Adrenal gland (tissue), 5 donors: ENCODE measurements at regions not wholly inside any gene's neighbourhood (a gene's known extent, or its start where the extent isn't known, plus 50 kb on each side); places are given as distances from the start of the nearest gene placed in this dataset.

Experiments used
- POLR2A ChIP-seq, 2 donors: fragments of 450-650 bp; IDR thresholded peaks; one replicate each; pipeline ENCODE4 v1.6.1; 2017; ENCODE audit warnings: antibody characterized with exemption in 2 of 2, mild to moderate bottlenecking in 2 of 2, moderate library complexity in 1 of 2
- TF ChIP-seq, protein P1 (sequence below), 6 experiments: fragments of 450-650 bp in 4 of 6; fragments of 200-600 bp in 2 of 6; sonication (generic) in 1 of 6; IDR thresholded peaks; 1 replicate in 5 of 6; 2 replicates in 1 of 6; pipeline versions ENCODE4 v1.5.1 to v1.8.0; 2016 to 2021; ENCODE audit warnings: antibody characterized with exemption in 6 of 6, mild to moderate bottlenecking in 2 of 6, moderate library complexity in 1 of 6
- donor health status: DM: no; HTN: no; CAD: no.

DNA sequence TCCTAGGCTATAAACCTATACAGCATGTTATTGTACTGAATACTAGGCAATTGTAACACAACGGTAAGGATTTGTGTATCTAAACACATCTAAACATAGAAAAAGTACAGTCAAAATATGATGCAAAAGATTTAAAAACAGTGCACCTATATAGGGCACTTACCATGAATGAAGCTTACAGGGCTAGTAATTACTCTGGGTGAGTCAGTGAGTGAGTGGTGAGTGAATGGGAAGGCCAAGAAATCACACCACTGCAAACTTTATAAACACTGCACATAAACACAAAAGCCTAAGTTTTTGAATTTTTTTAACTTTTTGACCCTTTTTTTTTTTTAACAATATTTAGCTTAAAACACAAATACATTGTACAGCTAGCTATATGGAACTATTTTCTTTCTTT, 204.7 kb upstream of the CTNNB1 start:
- TF ChIP-seq, protein P1, sequence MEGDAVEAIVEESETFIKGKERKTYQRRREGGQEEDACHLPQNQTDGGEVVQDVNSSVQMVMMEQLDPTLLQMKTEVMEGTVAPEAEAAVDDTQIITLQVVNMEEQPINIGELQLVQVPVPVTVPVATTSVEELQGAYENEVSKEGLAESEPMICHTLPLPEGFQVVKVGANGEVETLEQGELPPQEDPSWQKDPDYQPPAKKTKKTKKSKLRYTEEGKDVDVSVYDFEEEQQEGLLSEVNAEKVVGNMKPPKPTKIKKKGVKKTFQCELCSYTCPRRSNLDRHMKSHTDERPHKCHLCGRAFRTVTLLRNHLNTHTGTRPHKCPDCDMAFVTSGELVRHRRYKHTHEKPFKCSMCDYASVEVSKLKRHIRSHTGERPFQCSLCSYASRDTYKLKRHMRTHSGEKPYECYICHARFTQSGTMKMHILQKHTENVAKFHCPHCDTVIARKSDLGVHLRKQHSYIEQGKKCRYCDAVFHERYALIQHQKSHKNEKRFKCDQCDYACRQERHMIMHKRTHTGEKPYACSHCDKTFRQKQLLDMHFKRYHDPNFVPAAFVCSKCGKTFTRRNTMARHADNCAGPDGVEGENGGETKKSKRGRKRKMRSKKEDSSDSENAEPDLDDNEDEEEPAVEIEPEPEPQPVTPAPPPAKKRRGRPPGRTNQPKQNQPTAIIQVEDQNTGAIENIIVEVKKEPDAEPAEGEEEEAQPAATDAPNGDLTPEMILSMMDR (IDR thresholded peaks at IDR 0.05), result no peak
- TF ChIP-seq POLR2A (IDR thresholded peaks at IDR 0.05), result no peak
